Neural progenitor cell (in vitro differentiated cells): ENCODE measurements at regions not wholly inside any gene's neighbourhood (a gene's known extent, or its start where the extent isn't known, plus 50 kb on each side); places are given as distances from the start of the nearest gene placed in this dataset.

ENCODE experiments used
- DNase-seq: peaks from one replicate; pipeline ENCODE4 v3.0.0-alpha.2; 2016; ENCODE audit warnings: low spot score
- H2AFZ ChIP-seq: fragments of 200-600 bp; sonication (generic); replicated peaks from 2 replicates; pipeline ENCODE4 v1.6.1; 2016; ENCODE audit warnings: antibody characterized with exemption
- H3F3A ChIP-seq: fragments of 200-600 bp; sonication (generic); 2 replicates; pipeline ENCODE4 v1.6.1; 2016; ENCODE audit warnings: antibody characterized with exemption, low read depth
- H3K27ac ChIP-seq: fragments of 200-600 bp; sonication (generic); 2 replicates; pipeline ENCODE4 v1.5.1; 2016; ENCODE audit warnings: mild to moderate bottlenecking
- H3K27me3 ChIP-seq: fragments of 200-600 bp; sonication (generic); 2 replicates; pipeline ENCODE4 v1.6.1; 2016; ENCODE audit warnings: mild to moderate bottlenecking, moderate library complexity
- H3K36me3 ChIP-seq: fragments of 200-600 bp; sonication (generic); 2 replicates; pipeline ENCODE4 v1.5.1; 2016
- H3K4me1 ChIP-seq: fragments of 200-600 bp; sonication (generic); 2 replicates; pipeline ENCODE4 v1.6.1; 2016; ENCODE audit warnings: mixed run types
- H3K4me2 ChIP-seq: fragments of 200-600 bp; sonication (generic); 2 replicates; pipeline ENCODE4 v1.6.1; 2016
- H3K4me3 ChIP-seq: fragments of 200-600 bp; sonication (generic); 2 replicates; pipeline ENCODE4 v1.5.1; 2016
- H3K79me2 ChIP-seq: fragments of 200-600 bp; sonication (generic); 2 replicates; pipeline ENCODE4 v1.6.1; 2016; ENCODE audit warnings: low read depth
- H3K9ac ChIP-seq: fragments of 200-600 bp; sonication (generic); 2 replicates; pipeline ENCODE4 v1.6.1; 2016
- H3K9me3 ChIP-seq: fragments of 200-600 bp; sonication (generic); 2 replicates; pipeline ENCODE4 v1.5.1; 2016; ENCODE audit warnings: low read depth
- H4K20me1 ChIP-seq: fragments of 200-600 bp; sonication (generic); 2 replicates; pipeline ENCODE4 v1.6.1; 2016; ENCODE audit warnings: low read depth
- H3K27ac Mint-ChIP-seq: 3 replicates; pipeline ENCODE4 v1.8.0; 2021; ENCODE audit warnings: mixed read lengths
- H3K27me3 Mint-ChIP-seq: 2 replicates; pipeline ENCODE4 v1.8.0; 2022; ENCODE audit warnings: low read depth, mild to moderate bottlenecking, inconsistent platforms, moderate library complexity, mixed read lengths; ENCODE audit not compliant: insufficient read depth
- H3K36me3 Mint-ChIP-seq: 3 replicates; pipeline ENCODE4 v1.8.0; 2021; ENCODE audit warnings: mixed read lengths
- H3K4me1 Mint-ChIP-seq: 3 replicates; pipeline ENCODE4 v1.8.0; 2021; ENCODE audit warnings: mixed read lengths
- H3K4me3 Mint-ChIP-seq: 3 replicates; pipeline ENCODE4 v1.8.0; 2021; ENCODE audit warnings: mild to moderate bottlenecking, moderate library complexity, mixed read lengths
- H3K9me3 Mint-ChIP-seq: 3 replicates; pipeline ENCODE4 v1.8.0; 2020; ENCODE audit warnings: mixed read lengths
- EZH2 ChIP-seq: fragments of 200-600 bp; sonication (generic); IDR thresholded peaks from 2 replicates; pipeline ENCODE4 v1.6.1; 2017; ENCODE audit warnings: antibody characterized with exemption, mild to moderate bottlenecking, moderate library complexity
- EZH2phosphoT487 ChIP-seq: fragments of 200-600 bp; sonication (generic); IDR thresholded peaks from 2 replicates; pipeline ENCODE4 v1.6.1; 2017; ENCODE audit warnings: antibody characterized with exemption
- TF ChIP-seq, protein P1 (sequence below): fragments of 200-600 bp; sonication (generic); IDR thresholded peaks from 2 replicates; pipeline ENCODE4 v1.5.1; 2017; ENCODE audit warnings: antibody characterized with exemption, mild to moderate bottlenecking

DNA sequence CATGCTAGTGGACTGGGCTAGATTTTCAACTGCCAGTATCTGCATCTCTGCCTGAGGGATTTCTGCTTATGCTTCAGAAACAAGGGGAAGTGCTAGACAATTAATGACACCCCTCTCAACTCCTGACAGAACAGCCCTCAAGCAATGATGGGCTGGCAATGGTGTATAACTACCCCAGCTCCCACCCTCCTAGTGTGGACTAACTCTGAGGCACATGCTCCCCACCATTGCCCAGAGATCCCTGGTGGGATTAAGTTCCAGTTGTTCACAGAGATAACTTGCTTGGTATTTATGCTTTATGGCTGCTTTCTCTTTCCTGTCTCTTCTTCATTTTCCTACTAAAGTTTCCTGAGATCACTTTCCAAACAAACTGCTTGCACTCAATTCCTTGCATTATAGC, 113.5 kb downstream of the RPS24 start:
- Histone ChIP-seq H3F3A (no peaks in the 10 kb centered on the region), H3K4me1 (no peaks in the 10 kb centered on the region), H3K27me3 (no peaks in the 10 kb centered on the region), H2AFZ (no peak overlapping the region), H3K4me3 (no peak overlapping the region), H3K4me2 (no peak overlapping the region), H3K9me3 (no peaks in the 10 kb centered on the region), H4K20me1 (no peaks in the 10 kb centered on the region), H3K9ac (no peak overlapping the region), H3K27ac (no peak overlapping the region), H3K79me2 (no peaks in the 10 kb centered on the region), H3K36me3 (no peaks in the 10 kb centered on the region)
- no peak overlapping the region for H3K27ac Mint-ChIP-seq
- H3K4me1 Mint-ChIP-seq, result peaks cover 3% of the 10 kb centered on the region
- no peaks in the 10 kb centered on the region for H3K36me3 Mint-ChIP-seq
- no peak overlapping the region for H3K4me3 Mint-ChIP-seq
- H3K27me3 Mint-ChIP-seq, result peaks cover 7% of the 10 kb centered on the region
- DNase-seq, result no peak
- TF ChIP-seq EZH2phosphoT487, result no peak
- TF ChIP-seq, protein P1, sequence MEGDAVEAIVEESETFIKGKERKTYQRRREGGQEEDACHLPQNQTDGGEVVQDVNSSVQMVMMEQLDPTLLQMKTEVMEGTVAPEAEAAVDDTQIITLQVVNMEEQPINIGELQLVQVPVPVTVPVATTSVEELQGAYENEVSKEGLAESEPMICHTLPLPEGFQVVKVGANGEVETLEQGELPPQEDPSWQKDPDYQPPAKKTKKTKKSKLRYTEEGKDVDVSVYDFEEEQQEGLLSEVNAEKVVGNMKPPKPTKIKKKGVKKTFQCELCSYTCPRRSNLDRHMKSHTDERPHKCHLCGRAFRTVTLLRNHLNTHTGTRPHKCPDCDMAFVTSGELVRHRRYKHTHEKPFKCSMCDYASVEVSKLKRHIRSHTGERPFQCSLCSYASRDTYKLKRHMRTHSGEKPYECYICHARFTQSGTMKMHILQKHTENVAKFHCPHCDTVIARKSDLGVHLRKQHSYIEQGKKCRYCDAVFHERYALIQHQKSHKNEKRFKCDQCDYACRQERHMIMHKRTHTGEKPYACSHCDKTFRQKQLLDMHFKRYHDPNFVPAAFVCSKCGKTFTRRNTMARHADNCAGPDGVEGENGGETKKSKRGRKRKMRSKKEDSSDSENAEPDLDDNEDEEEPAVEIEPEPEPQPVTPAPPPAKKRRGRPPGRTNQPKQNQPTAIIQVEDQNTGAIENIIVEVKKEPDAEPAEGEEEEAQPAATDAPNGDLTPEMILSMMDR, result no peak
- no peak for TF ChIP-seq EZH2
- peaks cover 3% of the 10 kb centered on the region for H3K9me3 Mint-ChIP-seq

DNA sequence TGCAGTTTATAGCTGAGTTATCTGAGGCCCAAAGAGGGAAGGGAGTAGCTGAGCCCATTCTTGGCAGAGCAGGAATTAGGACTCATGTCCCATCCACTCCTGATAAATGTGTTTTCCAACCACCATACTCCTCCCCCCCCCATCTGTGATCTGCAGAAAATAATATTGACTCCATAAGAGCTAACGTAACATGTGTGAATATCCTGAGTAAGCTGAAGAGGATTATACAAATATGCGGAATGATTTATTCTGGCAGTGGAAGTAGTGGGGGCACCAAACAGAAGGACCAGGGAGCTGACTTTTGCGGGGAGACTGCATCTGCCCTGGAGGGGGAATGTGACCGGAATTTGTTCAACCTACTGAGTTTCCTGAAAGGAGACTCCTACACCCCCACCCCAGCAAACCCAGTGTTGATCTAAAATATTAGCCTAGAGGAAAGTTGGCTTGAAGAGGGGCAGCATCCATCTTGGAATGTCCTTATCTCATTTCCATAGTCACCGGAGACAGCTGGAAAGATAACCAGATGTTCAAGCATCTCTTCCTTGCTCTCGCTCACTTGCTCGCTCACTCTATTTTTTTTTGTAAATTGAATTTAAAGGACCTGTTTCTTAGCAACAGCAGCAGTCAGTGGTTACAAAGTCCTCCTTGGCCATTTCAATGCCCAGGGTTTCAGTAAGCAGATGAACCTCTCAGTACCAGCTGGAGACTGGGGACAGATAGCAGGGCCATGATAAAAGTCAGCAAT, 114.7 kb downstream of the RPS24 start:
- no peaks in the 10 kb centered on the region for H3K4me1 ChIP-seq
- H3K9me3 Mint-ChIP-seq, result no peaks in the 10 kb centered on the region
- H2AFZ ChIP-seq, result no peak overlapping the region
- no peaks in the 10 kb centered on the region for H4K20me1 ChIP-seq
- no peak overlapping the region for H3K4me3 ChIP-seq
- no peaks in the 10 kb centered on the region for H3K9me3 ChIP-seq
- DNase-seq, result no peak
- no peaks in the 10 kb centered on the region for H3K36me3 ChIP-seq
- no peak overlapping the region for H3K27ac ChIP-seq
- peaks cover 3% of the 10 kb centered on the region for H3K4me1 Mint-ChIP-seq
- H3K27me3 ChIP-seq, result no peaks in the 10 kb centered on the region
- no peaks in the 10 kb centered on the region for H3K79me2 ChIP-seq
- no peaks in the 10 kb centered on the region for H3F3A ChIP-seq
- H3K27ac Mint-ChIP-seq, result no peak overlapping the region
- H3K9ac ChIP-seq, result no peak overlapping the region
- H3K27me3 Mint-ChIP-seq, result peaks cover 7% of the 10 kb centered on the region
- no peak overlapping the region for H3K4me3 Mint-ChIP-seq
- H3K36me3 Mint-ChIP-seq, result no peaks in the 10 kb centered on the region
- TF ChIP-seq, protein P1, result no peak
- TF ChIP-seq EZH2 (no peak), EZH2phosphoT487 (no peak)
- H3K4me2 ChIP-seq, result no peak overlapping the region

DNA sequence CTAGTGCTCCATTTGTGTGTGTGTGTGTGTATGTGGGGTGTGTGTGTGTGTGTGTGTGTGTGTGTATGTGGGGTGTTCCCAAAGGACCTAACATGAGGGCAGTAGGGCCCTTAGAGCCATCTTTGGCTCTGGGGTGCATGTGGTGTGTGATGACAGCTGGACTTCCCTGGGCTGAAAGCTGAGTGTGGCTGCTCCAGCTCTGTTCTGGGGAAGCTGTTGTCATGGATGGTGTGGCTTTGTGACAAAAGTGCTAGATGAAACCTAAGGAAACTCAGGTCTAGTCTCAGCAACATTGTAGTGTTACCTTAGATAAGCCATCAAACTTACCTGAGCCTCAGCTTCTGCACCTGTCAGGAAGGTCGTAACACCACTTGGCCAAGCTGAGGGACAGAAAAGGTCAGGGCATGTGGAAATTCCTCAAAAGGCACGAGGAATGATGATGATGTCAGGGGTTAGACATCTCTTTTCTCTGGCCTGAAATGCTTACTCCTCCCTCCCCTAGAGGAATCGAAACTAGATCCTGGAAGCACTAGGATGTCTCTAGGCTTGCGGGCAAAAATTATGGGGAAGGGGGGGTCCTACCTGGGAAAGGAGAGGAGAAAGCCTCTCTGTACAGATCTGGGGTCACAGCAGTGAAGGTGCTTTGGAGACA, 115.4 kb downstream of the RPS24 start:
- Histone ChIP-seq H3F3A (no peaks in the 10 kb centered on the region), H2AFZ (no peak overlapping the region), H3K79me2 (no peaks in the 10 kb centered on the region), H3K4me1 (no peaks in the 10 kb centered on the region), H3K9ac (no peak overlapping the region), H3K4me3 (no peak overlapping the region), H3K4me2 (no peak overlapping the region), H3K36me3 (no peaks in the 10 kb centered on the region), H3K27me3 (no peaks in the 10 kb centered on the region), H3K27ac (no peak overlapping the region), H4K20me1 (no peaks in the 10 kb centered on the region), H3K9me3 (no peaks in the 10 kb centered on the region)
- no peak for DNase-seq
- no peaks in the 10 kb centered on the region for H3K36me3 Mint-ChIP-seq
- no peak overlapping the region for H3K27ac Mint-ChIP-seq
- TF ChIP-seq EZH2, result no peak
- no peak for TF ChIP-seq EZH2phosphoT487
- TF ChIP-seq, protein P1, result no peak
- H3K27me3 Mint-ChIP-seq, result peaks cover 6% of the 10 kb centered on the region
- no peaks in the 10 kb centered on the region for H3K9me3 Mint-ChIP-seq
- H3K4me1 Mint-ChIP-seq, result peaks cover 3% of the 10 kb centered on the region
- H3K4me3 Mint-ChIP-seq, result no peak overlapping the region
